ENCODE measurements at regions not wholly inside any gene's neighbourhood (a gene's known extent, or its start where the extent isn't known, plus 50 kb on each side); places are given as distances from the start of the nearest gene placed in this dataset.

GRCh38 chr1:198934426-198934825 lies 295.6 kb downstream of the PTPRC start (continued):
- TF ChIP-seq RELB (IDR thresholded peaks at IDR 0.05; ENCODE audit: low read depth) = no peak
- TF ChIP-seq ZNF207 (IDR thresholded peaks at IDR 0.05; ENCODE audit: borderline replicate concordance) = no peak
- TF ChIP-seq JUNB (IDR thresholded peaks at IDR 0.05) = no peak
- no peak for TF ChIP-seq PML (IDR thresholded peaks at IDR 0.05; ENCODE audit: low read length)
- TF ChIP-seq NR2F1 (conservative IDR thresholded peaks at IDR 0.05) = no peak
- no peak for TF ChIP-seq ZNF274 (IDR thresholded peaks at IDR 0.05; ENCODE audit: insufficient read depth, insufficient read length)

- Histone ChIP-seq H3K4me3 (peak overlapping the region; percentile 62), H4K20me1 (ENCODE audit: control insufficient read depth, insufficient read depth) (no peaks in the 10 kb centered on the region), H3K27me3 (replicated peaks in 1 of 2; ENCODE audit: control insufficient read depth in 2 of 2, insufficient read depth in 2 of 2, low read length in 1 of 2) (no peaks in the 10 kb centered on the region), H3K79me2 (ENCODE audit: control insufficient read depth, insufficient read depth, low read length) (peaks cover 69% of the 10 kb centered on the region), H3K27ac (ENCODE audit: control insufficient read depth, insufficient read depth) (peak overlapping the region; percentile 29), H3K9me3 (replicated peaks; ENCODE audit: control insufficient read depth, insufficient read depth, low read length) (no peaks in the 10 kb centered on the region; the same call in 2 of the 3 replicates), H3K4me2 (ENCODE audit: control insufficient read depth, insufficient read depth) (peak overlapping the region; percentile 70), H3K9ac (ENCODE audit: control insufficient read depth, insufficient read depth, low read length) (peak overlapping the region; percentile 57; the same call in 1 of the 2 replicates), H3K36me3 (ENCODE audit: control insufficient read depth in 2 of 2, insufficient read depth in 2 of 2, low read length in 1 of 2) (no peaks in the 10 kb centered on the region), H2AFZ (ENCODE audit: control insufficient read depth, low read depth, low read length) (peak overlapping the region; percentile 49), H3K4me1 (ENCODE audit: control insufficient read depth, insufficient read depth, low read length) (no peaks in the 10 kb centered on the region; the same call in 1 of the 2 replicates)
- RAD21 ChIA-PET (ENCODE audit: unreplicated experiment) = interaction anchor here (1.1 to 6.7 kb wide), 19 partner anchors 7 to 339 kb away, joined by 3 to 85 read pairs (median 13); no protein-coding TSS in a partner anchor
- SMC1A ChIA-PET (ENCODE audit: uncharacterized antibody, unreplicated experiment) = interaction anchor here (1.0 to 4.7 kb wide), 19 partner anchors 6 to 339 kb away, joined by 3 to 49 read pairs (median 6); no protein-coding TSS in a partner anchor
- peak; percentile 42 for DNase-seq (ENCODE audit: low read depth, low spot score)
- BruUV-seq (replicated peaks) = no TSS peak
- peak; percentile 28 for ATAC-seq
- POLR2A ChIA-PET = interaction anchor here (0.5 to 6.0 kb wide), 6 partner anchors 9 to 146 kb away, joined by 3 to 37 read pairs (median 6); no protein-coding TSS in a partner anchor
- in situ Hi-C loops (cut with MboI) = loop anchor here (5.0 kb wide), 1 partner anchor 237 kb away; no protein-coding TSS in a partner anchor
- peak; percentile 7 for FAIRE-seq
- intact Hi-C loops (cut with micrococcal nuclease; ENCODE audit: unreplicated experiment) = loop anchor here (1.0 to 10.0 kb wide), 6 partner anchors 62 to 308 kb away; no protein-coding TSS in a partner anchor
- CTCF ChIA-PET = interaction anchor here (0.5 to 6.8 kb wide), 5 partner anchors 11 to 308 kb away, joined by 3 to 41 read pairs (median 4); no protein-coding TSS in a partner anchor
- 47% methylated on average over 6 of the region's 6 CpGs for WGBS (ENCODE audit: insufficient coverage, insufficient replicate concordance, low lambda C conversion rate, missing lambda C conversion rate)
- TF ChIP-seq CHD2 (IDR thresholded peaks at IDR 0.05; ENCODE audit: borderline replicate concordance, low read depth, low read length) (no peak), ZSCAN29 (IDR thresholded peaks at IDR 0.05) (no peak), CREB1 (IDR thresholded peaks at IDR 0.05; ENCODE audit: low read depth) (peak; percentile 37; the same call in 1 of the 2 replicates), SMC3 (IDR thresholded peaks at IDR 0.05; ENCODE audit: borderline replicate concordance, low read length) (0 out of 2 replicates have a peak, but pooled peaks have one; percentile 7), NFYA (IDR thresholded peaks at IDR 0.05; ENCODE audit: borderline replicate concordance, low read depth, low read length) (no peak), PML (IDR thresholded peaks at IDR 0.05; ENCODE audit: low read length) (0 out of 2 replicates have a peak, but pooled peaks have one; percentile 43), RUNX3 (IDR thresholded peaks at IDR 0.05; ENCODE audit: low read length) (peak; percentile 84), NBN (IDR thresholded peaks at IDR 0.05) (peak; percentile 65; the same call in 1 of the 2 replicates), PRDM15 (CRISPR knock-in tag; IDR thresholded peaks at IDR 0.05) (0 out of 2 replicates have a peak, but pooled peaks have one; percentile 52), MEF2A (IDR thresholded peaks at IDR 0.05; ENCODE audit: insufficient read depth, low read depth, low read length) (no peak), GABPA (IDR thresholded peaks at IDR 0.05; ENCODE audit: low read depth) (peak; percentile 28; the same call in 1 of the 2 replicates), GATAD2B (conservative IDR thresholded peaks at IDR 0.05; ENCODE audit: low read depth) (no peak), ATF2 (IDR thresholded peaks at IDR 0.05; ENCODE audit: low read length) (peak; percentile 26)
Measured at GRCh38 chr1:198934901-198935305, 296.1 kb downstream of the PTPRC start.
